Right kidney (tissue), 1 donor: ENCODE measurements at regions not wholly inside any gene's neighbourhood (a gene's known extent, or its start where the extent isn't known, plus 50 kb on each side); places are given as distances from the start of the nearest gene placed in this dataset.
"Not testable (repeated sequence)": the region's sequence is repeated elsewhere in the genome, so short reads cannot be mapped to it uniquely, and the experiment has no call there.

Source experiments
- DNase-seq: peaks from one replicate; pipeline ENCODE4 v3.0.0-alpha.2; 2016

DNA sequence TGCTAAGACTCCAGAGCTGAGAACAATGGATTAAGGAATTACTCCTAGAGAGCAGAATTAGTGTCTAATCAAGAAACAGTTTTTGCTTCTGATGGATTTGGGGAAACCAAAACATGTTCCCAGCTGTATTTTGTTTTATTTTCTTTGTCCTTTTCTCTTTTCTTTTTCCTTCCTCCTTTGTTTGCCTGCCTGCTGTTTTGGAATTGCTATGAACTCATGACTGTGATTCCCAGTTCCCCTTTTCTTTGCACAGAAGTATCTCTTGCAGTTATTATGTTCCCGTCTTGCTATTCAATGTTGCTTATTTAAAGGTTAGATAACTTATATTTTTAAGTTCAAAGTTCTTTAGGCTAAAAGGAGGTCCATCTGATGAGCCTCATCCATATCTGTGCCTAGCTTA, 77.0 kb upstream of the GBE1 start:
- DNase-seq = no peak

DNA sequence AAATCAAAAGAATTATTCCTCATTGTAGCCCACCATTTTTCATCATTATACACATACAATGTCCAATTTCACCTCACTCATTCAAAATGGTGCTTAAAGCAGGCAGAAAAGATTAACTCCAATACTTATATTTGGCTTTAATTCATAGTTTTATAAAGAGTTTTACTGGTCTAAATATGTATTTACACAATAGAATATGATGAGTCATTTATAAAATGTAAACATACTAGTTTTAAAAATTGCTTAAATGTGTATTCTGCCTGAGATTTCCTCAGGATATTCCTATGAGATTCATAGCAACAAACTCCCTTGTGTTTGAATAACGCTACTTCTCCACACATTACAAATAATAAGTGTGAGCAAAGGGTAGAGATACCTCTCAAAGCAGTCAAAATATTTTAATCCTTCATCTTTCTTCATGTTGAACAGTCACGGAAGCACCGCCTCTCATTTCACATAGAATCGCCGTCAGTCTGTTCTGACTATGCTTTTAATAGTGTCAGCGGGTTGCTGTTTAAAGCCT, 75.7 kb upstream of the GBE1 start:
- DNase-seq = no peak

DNA sequence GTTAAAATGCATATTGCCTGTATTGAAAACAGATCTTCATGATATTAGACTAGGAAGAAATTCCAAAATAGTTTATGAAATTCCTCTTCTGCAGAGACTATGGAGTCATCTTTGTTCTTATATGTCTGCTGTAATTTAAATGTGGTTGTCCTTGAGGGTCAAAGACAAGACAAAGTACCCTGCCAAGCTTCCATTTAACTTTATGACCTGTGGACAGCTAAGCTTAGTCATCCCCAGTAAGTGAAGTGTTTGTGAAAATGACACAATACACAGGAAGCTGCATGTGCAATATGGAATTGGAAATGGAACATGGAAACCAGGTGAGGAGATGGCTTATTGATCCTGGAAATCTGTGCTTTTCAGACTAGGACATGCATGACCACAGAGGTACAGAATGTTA, 68.5 kb upstream of the GBE1 start:
- no peak for DNase-seq

DNA sequence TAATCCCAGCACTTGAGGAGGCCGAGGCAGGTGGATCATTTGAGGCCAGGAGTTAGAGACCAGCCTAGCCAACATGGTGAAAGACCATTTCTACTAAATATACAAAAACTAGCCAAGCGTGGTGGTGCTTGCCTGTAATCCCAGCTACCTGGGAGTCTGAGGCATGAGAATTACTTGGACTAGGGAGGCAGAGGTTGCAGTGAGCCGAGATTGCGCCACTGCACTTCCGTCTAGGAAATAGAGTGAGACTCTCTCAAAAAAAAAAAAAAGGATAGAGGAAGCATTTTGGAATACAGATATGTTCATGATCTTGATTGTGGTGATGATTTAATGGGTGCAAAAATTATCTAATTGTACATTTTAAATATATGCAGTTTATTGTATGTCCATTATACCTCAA, 67.8 kb upstream of the GBE1 start:
- not testable (repeated sequence) for DNase-seq

DNA sequence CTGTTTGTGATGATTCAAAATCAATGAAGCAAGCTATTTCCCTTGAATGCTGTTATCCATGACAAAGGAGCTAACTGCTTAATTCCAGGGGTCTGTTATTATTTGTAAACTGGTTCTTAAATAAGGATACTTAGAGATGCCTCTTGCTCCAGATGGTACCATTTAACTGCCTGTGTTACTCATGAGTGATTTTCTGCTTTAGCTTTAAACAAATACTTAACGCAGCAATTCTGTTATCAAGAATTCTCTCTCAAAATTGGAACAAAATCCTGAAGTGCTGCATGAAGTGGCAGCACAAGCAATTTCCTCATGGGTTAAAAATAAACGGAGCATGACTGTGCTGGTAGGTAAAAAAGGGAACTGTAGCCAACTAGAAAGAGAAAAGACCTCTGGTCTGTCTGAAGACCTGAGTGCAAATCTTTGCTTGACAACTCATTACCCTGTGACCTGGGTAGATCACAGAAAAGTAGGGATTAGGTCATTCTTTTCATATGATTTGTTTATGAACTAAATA, 62.5 kb upstream of the GBE1 start:
- DNase-seq = no peak

DNA sequence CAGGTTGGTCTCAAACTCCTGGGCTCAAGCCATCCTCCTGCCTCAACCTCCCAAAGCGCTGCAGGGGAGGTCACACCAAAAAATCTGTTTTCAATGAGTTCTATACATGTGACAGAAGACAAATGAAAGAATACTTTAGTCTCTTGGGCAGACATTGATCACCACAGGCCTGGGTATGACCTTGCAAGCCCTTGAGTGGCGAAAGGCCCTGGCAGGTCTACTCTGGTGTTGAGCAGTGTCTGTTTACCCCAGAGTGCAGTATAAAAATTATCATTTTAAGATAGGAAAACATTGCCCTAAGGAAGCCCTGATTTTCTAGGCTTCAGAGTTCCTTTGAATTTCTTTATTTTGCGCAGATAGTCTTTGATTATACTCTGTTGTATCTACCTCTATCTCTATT, 61.6 kb upstream of the GBE1 start:
- no peak for DNase-seq

DNA sequence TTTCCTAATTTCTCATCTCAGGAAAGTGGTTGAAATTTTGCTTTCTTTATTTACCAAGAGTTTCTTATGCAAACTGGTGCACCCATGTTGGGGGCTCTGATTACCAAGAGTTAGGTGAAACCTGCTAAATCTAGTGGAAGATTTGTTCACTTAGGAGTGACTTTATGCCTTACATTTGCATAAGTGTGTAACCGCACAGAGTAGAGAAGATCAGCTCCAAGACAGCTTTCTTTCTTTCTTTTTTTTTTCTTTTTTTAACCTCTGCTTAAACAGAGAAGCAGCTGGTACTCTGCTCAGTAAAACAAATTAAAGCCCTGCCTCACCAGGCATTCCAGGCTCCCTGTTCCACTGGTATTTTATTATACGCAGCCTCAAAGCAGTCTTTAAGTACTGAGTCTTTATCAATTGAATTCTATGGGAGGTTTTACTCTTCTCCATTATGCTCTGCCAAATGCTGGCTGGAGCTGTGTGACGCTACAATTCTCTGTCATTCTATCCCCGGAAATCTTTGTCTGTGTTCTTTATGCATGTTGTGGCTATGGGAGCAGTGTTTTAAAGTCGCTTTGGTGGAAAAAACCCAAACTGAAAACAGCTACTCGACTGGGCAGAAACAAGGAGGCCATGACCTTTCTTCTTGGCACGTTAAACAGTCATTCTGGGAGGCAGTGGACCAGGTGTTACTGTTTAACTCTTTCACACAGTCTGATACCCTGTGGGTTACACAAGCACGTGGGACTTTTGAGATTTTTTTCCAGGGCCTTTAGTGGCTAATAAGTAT, 55.2 kb upstream of the GBE1 start:
- peak; percentile 45 for DNase-seq

DNA sequence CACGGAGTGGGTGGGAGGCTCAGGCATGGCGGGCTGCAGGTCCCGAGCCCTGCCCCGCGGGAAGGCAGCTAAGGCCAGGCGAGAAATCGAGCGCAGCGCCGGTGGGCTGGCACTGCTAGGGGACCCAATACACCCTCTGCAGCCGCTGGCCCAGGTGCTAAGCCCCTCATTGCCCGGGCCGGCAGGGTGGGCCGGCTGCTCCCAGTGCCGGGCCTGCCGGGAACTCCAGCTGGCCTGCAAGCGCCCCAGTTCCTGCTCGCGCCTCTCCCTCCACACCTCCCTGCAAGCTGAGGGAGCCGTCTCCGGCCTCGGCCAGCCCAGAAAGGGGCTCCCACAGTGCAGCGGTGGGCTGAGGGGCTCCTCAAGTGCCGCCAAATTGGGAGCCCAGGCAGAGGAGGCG, 50.7 kb upstream of the GBE1 start:
- not testable (repeated sequence) for DNase-seq
